GM23248 (cell line): ENCODE measurements at regions not wholly inside any gene's neighbourhood (a gene's known extent, or its start where the extent isn't known, plus 50 kb on each side); places are given as distances from the start of the nearest gene placed in this dataset.

ENCODE experiments used
- EZH2 ChIP-seq: fragments of 200-600 bp; sonication (generic); IDR thresholded peaks from 2 replicates; pipeline ENCODE4 v1.6.1; 2018; ENCODE audit warnings: antibody characterized with exemption, mild to moderate bottlenecking; ENCODE audit not compliant: insufficient read depth, poor library complexity, severe bottlenecking
- EZH2phosphoT487 ChIP-seq: fragments of 200-600 bp; sonication (generic); IDR thresholded peaks from 2 replicates; pipeline ENCODE4 v1.6.1; 2018; ENCODE audit warnings: antibody characterized with exemption, moderate library complexity, mild to moderate bottlenecking, low read depth; ENCODE audit not compliant: insufficient read depth

DNA sequence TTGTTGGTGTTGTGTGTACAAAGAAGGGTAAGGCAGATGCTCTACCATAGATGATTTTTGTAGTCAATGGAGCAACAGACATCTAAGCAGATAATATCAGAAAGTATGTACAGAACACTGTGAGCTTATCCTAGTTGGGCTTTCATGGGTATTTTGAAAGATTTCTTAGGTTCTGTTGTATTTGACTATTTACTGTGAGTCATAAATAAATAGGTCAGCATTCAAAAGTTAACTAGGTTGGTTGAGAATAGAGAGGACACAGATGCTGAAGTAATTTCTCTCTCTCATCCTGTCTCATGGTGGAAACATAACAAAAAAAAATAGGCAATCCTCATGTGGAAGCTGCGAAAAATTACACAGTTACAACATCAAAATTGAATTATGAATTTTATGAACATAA is 413.5 kb downstream of the CCDC91 start:
- no peak for TF ChIP-seq EZH2phosphoT487
- no peak for TF ChIP-seq EZH2
